SK-N-SH treated with all-trans-retinoic acid at 6 μM for 48 hours (cell line): ENCODE measurements at regions not wholly inside any gene's neighbourhood (a gene's known extent, or its start where the extent isn't known, plus 50 kb on each side); places are given as distances from the start of the nearest gene placed in this dataset.

Experiments
- ATAC-seq: fragments of 200-7000 bp; cut with Tn5 transposase; 3 replicates; pipeline ENCODE4 v1.9.1; 2020; ENCODE audit warnings: mild to moderate bottlenecking, moderate library complexity
- ARNTL ChIP-seq: fragments of 450-650 bp; formaldehyde crosslinking; IDR thresholded peaks from 2 replicates; pipeline ENCODE4 v1.5.0; 2020; ENCODE audit warnings: low read depth, mild to moderate bottlenecking, moderate library complexity, borderline replicate concordance
- BACH2 ChIP-seq: fragments of 250-450 bp; sonication (Bioruptor Pico); IDR thresholded peaks from 2 replicates; pipeline ENCODE4 v1.9.0; 2021; ENCODE audit warnings: mild to moderate bottlenecking, borderline replicate concordance
- CSDC2 ChIP-seq: fragments of 250-450 bp; sonication (Bioruptor Pico); IDR thresholded peaks from 2 replicates; pipeline ENCODE4 v1.5.0; 2020; ENCODE audit warnings: mild to moderate bottlenecking, moderate library complexity
- ESRRG ChIP-seq: fragments of 250-450 bp; sonication (Bioruptor Pico); IDR thresholded peaks from 2 replicates; pipeline ENCODE4 v1.6.1; 2021; ENCODE audit warnings: mild to moderate bottlenecking
- ISL1 ChIP-seq: fragments of 250-450 bp; sonication (Bioruptor Pico); IDR thresholded peaks from 2 replicates; pipeline ENCODE4 v2.1.2; 2022; ENCODE audit warnings: mild to moderate bottlenecking, moderate library complexity
- OSR1 ChIP-seq: fragments of 250-450 bp; sonication (Bioruptor Pico); IDR thresholded peaks from 2 replicates; pipeline ENCODE4 v1.8.0; 2022; ENCODE audit warnings: moderate library complexity, mild to moderate bottlenecking, inconsistent platforms
- PPARA ChIP-seq: fragments of 250-450 bp; sonication (Bioruptor Pico); IDR thresholded peaks from 2 replicates; pipeline ENCODE4 v1.5.0; 2020; ENCODE audit warnings: mild to moderate bottlenecking, borderline replicate concordance
- RARB ChIP-seq: fragments of 250-450 bp; sonication (Bioruptor Pico); IDR thresholded peaks from 2 replicates; pipeline ENCODE4 v1.8.0; 2021; ENCODE audit warnings: mild to moderate bottlenecking, moderate library complexity
- SNAI2 ChIP-seq: fragments of 250-450 bp; sonication (Bioruptor Pico); IDR thresholded peaks from 2 replicates; pipeline ENCODE4 v1.5.0; 2020; ENCODE audit warnings: mild to moderate bottlenecking, moderate library complexity
- TCF4 ChIP-seq: fragments of 250-450 bp; sonication (Bioruptor Pico); IDR thresholded peaks from 2 replicates; pipeline ENCODE4 v1.8.0; 2021; ENCODE audit warnings: mild to moderate bottlenecking, moderate library complexity, borderline replicate concordance
- TOX ChIP-seq: fragments of 250-450 bp; sonication (Bioruptor Pico); IDR thresholded peaks from 2 replicates; pipeline ENCODE4 v1.8.0; 2021; ENCODE audit warnings: mild to moderate bottlenecking, moderate library complexity, borderline replicate concordance
- ZC3H10 ChIP-seq: fragments of 250-450 bp; sonication (Bioruptor Pico); IDR thresholded peaks from 2 replicates; pipeline ENCODE4 v1.5.1; 2021; ENCODE audit warnings: mild to moderate bottlenecking, moderate library complexity
- ZFP3 ChIP-seq: fragments of 250-450 bp; sonication (Bioruptor Pico); IDR thresholded peaks from 2 replicates; pipeline ENCODE4 v1.5.0; 2020; ENCODE audit warnings: mild to moderate bottlenecking, moderate library complexity
- ZFP30 ChIP-seq: fragments of 450-650 bp; formaldehyde crosslinking; IDR thresholded peaks from 2 replicates; pipeline ENCODE4 v1.5.0; 2022; ENCODE audit warnings: mild to moderate bottlenecking, moderate library complexity
- ZNF565 ChIP-seq: fragments of 450-650 bp; formaldehyde crosslinking; conservative IDR thresholded peaks from 2 replicates; pipeline ENCODE4 v1.5.0; 2020; ENCODE audit warnings: low read depth, mild to moderate bottlenecking, moderate library complexity
- ZNF70 ChIP-seq: fragments of 450-650 bp; formaldehyde crosslinking; IDR thresholded peaks from 2 replicates; pipeline ENCODE4 v1.5.0; 2020; ENCODE audit warnings: mild to moderate bottlenecking, moderate library complexity
- ZNF8 ChIP-seq: fragments of 450-650 bp; formaldehyde crosslinking; IDR thresholded peaks from 2 replicates; pipeline ENCODE4 v1.5.0; 2020; ENCODE audit warnings: mild to moderate bottlenecking, moderate library complexity
- TF ChIP-seq, protein P1 (sequence below): fragments of 250-450 bp; sonication (Bioruptor Pico); IDR thresholded peaks from 2 replicates; pipeline ENCODE4 v1.5.1; 2020; ENCODE audit warnings: low read depth, mild to moderate bottlenecking, moderate library complexity
- TF ChIP-seq, protein P2 (sequence below): fragments of 250-450 bp; sonication (Bioruptor Pico); IDR thresholded peaks from 2 replicates; pipeline ENCODE4 v1.8.0; 2020; ENCODE audit warnings: mild to moderate bottlenecking, moderate library complexity, borderline replicate concordance
- TF ChIP-seq, protein P3 (sequence below): fragments of 250-450 bp; sonication (Bioruptor Pico); IDR thresholded peaks from 2 replicates; pipeline ENCODE4 v1.5.1; 2021; ENCODE audit warnings: mild to moderate bottlenecking, moderate library complexity
- TF ChIP-seq, protein P4 (sequence below): fragments of 250-450 bp; sonication (Bioruptor Pico); IDR thresholded peaks from 2 replicates; pipeline ENCODE4 v1.5.0; 2020; ENCODE audit warnings: mild to moderate bottlenecking, moderate library complexity

DNA sequence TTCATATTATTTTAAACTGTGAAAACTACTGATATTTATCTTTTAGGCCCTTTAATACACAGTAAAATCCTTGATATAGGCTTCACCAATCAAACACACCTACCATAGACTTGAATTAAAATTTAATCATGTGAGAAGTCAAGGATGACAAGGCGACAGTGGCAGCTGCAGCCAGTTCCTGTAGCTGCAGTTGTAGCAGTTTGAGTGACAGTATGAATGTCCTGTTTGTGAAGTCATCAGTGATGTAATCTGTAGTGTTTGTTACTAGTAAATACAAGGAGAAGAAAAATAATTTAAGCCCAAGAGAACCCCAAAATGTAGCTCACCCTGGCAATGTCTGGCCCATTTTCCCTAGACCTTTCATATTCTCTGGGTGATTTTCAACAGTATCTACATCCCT, 897.0 kb downstream of the SLITRK6 start:
- TF ChIP-seq ZFP3 (no peak), OSR1 (CRISPR knock-in tag) (no peak), ZNF8 (no peak), ZFP30 (CRISPR knock-in tag) (no peak), TOX (CRISPR knock-in tag) (no peak), ZC3H10 (CRISPR knock-in tag) (no peak), RARB (no peak), PPARA (CRISPR knock-in tag) (no peak), BACH2 (CRISPR knock-in tag) (no peak), ARNTL (CRISPR knock-in tag) (no peak), ESRRG (CRISPR knock-in tag) (no peak), ZNF565 (CRISPR knock-in tag) (no peak), SNAI2 (CRISPR knock-in tag) (no peak), TCF4 (no peak)
- TF ChIP-seq, protein P1, sequence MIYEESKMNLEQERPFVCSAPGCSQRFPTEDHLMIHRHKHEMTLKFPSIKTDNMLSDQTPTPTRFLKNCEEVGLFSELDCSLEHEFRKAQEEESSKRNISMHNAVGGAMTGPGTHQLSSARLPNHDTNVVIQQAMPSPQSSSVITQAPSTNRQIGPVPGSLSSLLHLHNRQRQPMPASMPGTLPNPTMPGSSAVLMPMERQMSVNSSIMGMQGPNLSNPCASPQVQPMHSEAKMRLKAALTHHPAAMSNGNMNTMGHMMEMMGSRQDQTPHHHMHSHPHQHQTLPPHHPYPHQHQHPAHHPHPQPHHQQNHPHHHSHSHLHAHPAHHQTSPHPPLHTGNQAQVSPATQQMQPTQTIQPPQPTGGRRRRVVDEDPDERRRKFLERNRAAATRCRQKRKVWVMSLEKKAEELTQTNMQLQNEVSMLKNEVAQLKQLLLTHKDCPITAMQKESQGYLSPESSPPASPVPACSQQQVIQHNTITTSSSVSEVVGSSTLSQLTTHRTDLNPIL (CRISPR knock-in tag), result no peak
- TF ChIP-seq, protein P2, sequence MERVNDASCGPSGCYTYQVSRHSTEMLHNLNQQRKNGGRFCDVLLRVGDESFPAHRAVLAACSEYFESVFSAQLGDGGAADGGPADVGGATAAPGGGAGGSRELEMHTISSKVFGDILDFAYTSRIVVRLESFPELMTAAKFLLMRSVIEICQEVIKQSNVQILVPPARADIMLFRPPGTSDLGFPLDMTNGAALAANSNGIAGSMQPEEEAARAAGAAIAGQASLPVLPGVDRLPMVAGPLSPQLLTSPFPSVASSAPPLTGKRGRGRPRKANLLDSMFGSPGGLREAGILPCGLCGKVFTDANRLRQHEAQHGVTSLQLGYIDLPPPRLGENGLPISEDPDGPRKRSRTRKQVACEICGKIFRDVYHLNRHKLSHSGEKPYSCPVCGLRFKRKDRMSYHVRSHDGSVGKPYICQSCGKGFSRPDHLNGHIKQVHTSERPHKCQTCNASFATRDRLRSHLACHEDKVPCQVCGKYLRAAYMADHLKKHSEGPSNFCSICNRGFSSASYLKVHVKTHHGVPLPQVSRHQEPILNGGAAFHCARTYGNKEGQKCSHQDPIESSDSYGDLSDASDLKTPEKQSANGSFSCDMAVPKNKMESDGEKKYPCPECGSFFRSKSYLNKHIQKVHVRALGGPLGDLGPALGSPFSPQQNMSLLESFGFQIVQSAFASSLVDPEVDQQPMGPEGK (CRISPR knock-in tag), result no peak
- TF ChIP-seq, protein P3, sequence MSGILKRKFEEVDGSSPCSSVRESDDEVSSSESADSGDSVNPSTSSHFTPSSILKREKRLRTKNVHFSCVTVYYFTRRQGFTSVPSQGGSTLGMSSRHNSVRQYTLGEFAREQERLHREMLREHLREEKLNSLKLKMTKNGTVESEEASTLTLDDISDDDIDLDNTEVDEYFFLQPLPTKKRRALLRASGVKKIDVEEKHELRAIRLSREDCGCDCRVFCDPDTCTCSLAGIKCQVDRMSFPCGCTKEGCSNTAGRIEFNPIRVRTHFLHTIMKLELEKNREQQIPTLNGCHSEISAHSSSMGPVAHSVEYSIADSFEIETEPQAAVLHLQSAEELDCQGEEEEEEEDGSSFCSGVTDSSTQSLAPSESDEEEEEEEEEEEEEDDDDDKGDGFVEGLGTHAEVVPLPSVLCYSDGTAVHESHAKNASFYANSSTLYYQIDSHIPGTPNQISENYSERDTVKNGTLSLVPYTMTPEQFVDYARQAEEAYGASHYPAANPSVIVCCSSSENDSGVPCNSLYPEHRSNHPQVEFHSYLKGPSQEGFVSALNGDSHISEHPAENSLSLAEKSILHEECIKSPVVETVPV, result no peak
- TF ChIP-seq, protein P4, sequence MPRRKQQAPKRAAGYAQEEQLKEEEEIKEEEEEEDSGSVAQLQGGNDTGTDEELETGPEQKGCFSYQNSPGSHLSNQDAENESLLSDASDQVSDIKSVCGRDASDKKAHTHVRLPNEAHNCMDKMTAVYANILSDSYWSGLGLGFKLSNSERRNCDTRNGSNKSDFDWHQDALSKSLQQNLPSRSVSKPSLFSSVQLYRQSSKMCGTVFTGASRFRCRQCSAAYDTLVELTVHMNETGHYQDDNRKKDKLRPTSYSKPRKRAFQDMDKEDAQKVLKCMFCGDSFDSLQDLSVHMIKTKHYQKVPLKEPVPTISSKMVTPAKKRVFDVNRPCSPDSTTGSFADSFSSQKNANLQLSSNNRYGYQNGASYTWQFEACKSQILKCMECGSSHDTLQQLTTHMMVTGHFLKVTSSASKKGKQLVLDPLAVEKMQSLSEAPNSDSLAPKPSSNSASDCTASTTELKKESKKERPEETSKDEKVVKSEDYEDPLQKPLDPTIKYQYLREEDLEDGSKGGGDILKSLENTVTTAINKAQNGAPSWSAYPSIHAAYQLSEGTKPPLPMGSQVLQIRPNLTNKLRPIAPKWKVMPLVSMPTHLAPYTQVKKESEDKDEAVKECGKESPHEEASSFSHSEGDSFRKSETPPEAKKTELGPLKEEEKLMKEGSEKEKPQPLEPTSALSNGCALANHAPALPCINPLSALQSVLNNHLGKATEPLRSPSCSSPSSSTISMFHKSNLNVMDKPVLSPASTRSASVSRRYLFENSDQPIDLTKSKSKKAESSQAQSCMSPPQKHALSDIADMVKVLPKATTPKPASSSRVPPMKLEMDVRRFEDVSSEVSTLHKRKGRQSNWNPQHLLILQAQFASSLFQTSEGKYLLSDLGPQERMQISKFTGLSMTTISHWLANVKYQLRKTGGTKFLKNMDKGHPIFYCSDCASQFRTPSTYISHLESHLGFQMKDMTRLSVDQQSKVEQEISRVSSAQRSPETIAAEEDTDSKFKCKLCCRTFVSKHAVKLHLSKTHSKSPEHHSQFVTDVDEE (CRISPR knock-in tag), result no peak
- TF ChIP-seq, all 23 proteins: peak for 0
- no peak for ATAC-seq

DNA sequence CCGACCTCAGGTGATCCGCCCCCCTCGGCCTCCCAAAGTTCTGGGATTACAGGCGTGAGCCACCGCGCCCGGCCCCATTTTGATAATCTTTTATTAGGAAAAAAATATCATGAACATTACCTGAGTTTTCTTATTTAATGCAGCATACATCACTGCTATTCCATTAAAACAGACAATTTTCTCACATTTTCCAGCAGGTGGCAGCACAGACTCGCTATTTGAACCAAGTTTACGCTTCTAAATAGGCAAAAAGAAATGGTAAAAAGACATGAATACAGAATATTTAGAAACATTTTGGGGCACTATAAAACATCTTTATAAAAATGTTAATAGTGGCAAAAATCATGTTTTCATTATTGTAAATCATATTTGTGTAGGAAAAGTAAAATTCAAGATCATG, 903.1 kb downstream of the SLITRK6 start:
- ATAC-seq, result peak; percentile 85
- TF ChIP-seq PPARA (CRISPR knock-in tag) (no peak), ARNTL (CRISPR knock-in tag) (no peak), CSDC2 (CRISPR knock-in tag) (no peak), ZNF8 (no peak), TOX (CRISPR knock-in tag) (no peak)
- TF ChIP-seq, protein P2 (CRISPR knock-in tag), result no peak
- TF ChIP-seq, protein P1 (CRISPR knock-in tag), result no peak
- TF ChIP-seq, all 23 proteins: peak for 0

DNA sequence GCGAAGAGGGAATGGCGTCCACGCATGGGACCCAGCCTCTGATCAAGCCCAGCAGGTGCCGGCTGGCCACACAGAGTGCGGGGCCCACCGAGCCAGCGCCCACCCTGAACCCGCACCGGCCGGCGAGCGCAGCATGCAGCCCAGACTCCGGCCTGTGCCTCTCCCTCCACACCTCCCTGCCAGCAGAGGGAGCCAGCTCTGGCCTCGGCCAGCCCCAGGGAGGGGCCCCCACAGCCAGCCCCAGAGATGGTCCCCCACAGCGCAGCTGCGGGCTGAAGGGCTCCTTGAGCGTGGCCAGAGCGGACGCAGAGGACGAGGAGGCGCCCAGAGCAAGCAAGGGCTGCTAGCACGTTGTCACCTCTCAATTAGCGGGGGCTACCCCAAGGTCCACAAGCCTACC, 904.5 kb downstream of the SLITRK6 start:
- no peak for ATAC-seq
- TF ChIP-seq, protein P1 (CRISPR knock-in tag), result no peak
- TF ChIP-seq, protein P2 (CRISPR knock-in tag), result no peak
- TF ChIP-seq ZNF70 (no peak), ISL1 (CRISPR knock-in tag) (no peak), CSDC2 (CRISPR knock-in tag) (no peak), BACH2 (CRISPR knock-in tag) (no peak), OSR1 (CRISPR knock-in tag) (no peak), ZC3H10 (CRISPR knock-in tag) (no peak), TCF4 (no peak), ZFP30 (CRISPR knock-in tag) (no peak), RARB (no peak), TOX (CRISPR knock-in tag) (no peak), PPARA (CRISPR knock-in tag) (no peak), ZFP3 (no peak)
